Fibroblast of pulmonary artery (primary cell): ENCODE measurements at regions not wholly inside any gene's neighbourhood (a gene's known extent, or its start where the extent isn't known, plus 50 kb on each side); places are given as distances from the start of the nearest gene placed in this dataset.

Source experiments
- DNase-seq: peaks from one replicate; pipeline ENCODE4 v3.0.0-alpha.2; 2010; ENCODE audit warnings: low read depth
- H3K4me3 ChIP-seq: replicated peaks from 2 replicates; pipeline ENCODE4 v1.5.1; 2011; ENCODE audit warnings: low read depth, mild to moderate bottlenecking, control low read depth, low read length, moderate library complexity
- CTCF ChIP-seq: IDR thresholded peaks from 2 replicates; pipeline ENCODE4 v1.5.1; 2011; ENCODE audit warnings: mild to moderate bottlenecking, control low read depth, low read length, inconsistent platforms; ENCODE audit errors: missing control alignments

GRCh38 chr11:28657378-28658030, 549.3 kb downstream of the METTL15 start:
- no peak for TF ChIP-seq CTCF
- no peak overlapping the region for H3K4me3 ChIP-seq

GRCh38 chr11:28654191-28654590, 546.0 kb downstream of the METTL15 start:
- no peak for DNase-seq
- no peak overlapping the region for H3K4me3 ChIP-seq
- no peak for TF ChIP-seq CTCF

More at GRCh38 chr11:28657378-28658030, 549.3 kb downstream of the METTL15 start:
- DNase-seq: peak; percentile 32

GRCh38 chr11:28649922-28650321, 541.7 kb downstream of the METTL15 start:
- peak; percentile 16 for DNase-seq
- no peak overlapping the region for H3K4me3 ChIP-seq
- TF ChIP-seq CTCF: no peak

- DNase-seq: no peak
- TF ChIP-seq CTCF: no peak
- no peak overlapping the region for H3K4me3 ChIP-seq
These were observed 528.4 kb downstream of the METTL15 start for GRCh38 chr11:28636566-28636965.

- DNase-seq: no peak
- H3K4me3 ChIP-seq: no peak overlapping the region
- TF ChIP-seq CTCF: no peak
These were observed 527.8 kb downstream of the METTL15 start for GRCh38 chr11:28636033-28636432.

- H3K4me3 ChIP-seq: no peak overlapping the region
- DNase-seq: no peak
- no peak for TF ChIP-seq CTCF
These were observed 524.1 kb downstream of the METTL15 start for GRCh38 chr11:28632338-28632737.

GRCh38 chr11:28631148-28631547, 523.0 kb downstream of the METTL15 start:
- no peak overlapping the region for H3K4me3 ChIP-seq
- no peak for TF ChIP-seq CTCF
- DNase-seq: no peak
